Mesenchymal stem cell (in vitro differentiated cells and primary cell): ENCODE measurements at regions not wholly inside any gene's neighbourhood (a gene's known extent, or its start where the extent isn't known, plus 50 kb on each side); places are given as distances from the start of the nearest gene placed in this dataset.

ENCODE experiments used
- DNase-seq: peaks from one replicate; pipeline ENCODE4 v3.0.0-alpha.2; 2013
- H2AFZ ChIP-seq: one replicate; pipeline ENCODE4 v1.6.1; 2013; ENCODE audit warnings: low read depth, mild to moderate bottlenecking, control low read depth, inconsistent platforms, low read length, moderate library complexity
- H2AK5ac ChIP-seq: 2 replicates; pipeline ENCODE4 v1.6.1; 2013; ENCODE audit warnings: low read length, moderate library complexity, mild to moderate bottlenecking, inconsistent platforms; ENCODE audit not compliant: severe bottlenecking
- H2BK120ac ChIP-seq: one replicate; pipeline ENCODE4 v1.6.1; 2013; ENCODE audit warnings: low read depth, mild to moderate bottlenecking, inconsistent platforms, low read length, moderate library complexity
- H2BK12ac ChIP-seq, 2 experiments: one replicate each; pipeline ENCODE4 v1.6.1; 2013; ENCODE audit warnings: inconsistent platforms in 2 of 2, low read length in 2 of 2, mild to moderate bottlenecking in 2 of 2, moderate library complexity in 2 of 2, control low read depth in 1 of 2
- H2BK15ac ChIP-seq: one replicate; pipeline ENCODE4 v1.6.1; 2013; ENCODE audit warnings: mild to moderate bottlenecking, low read depth, inconsistent platforms; ENCODE audit not compliant: poor library complexity, severe bottlenecking
- H2BK5ac ChIP-seq: 2 replicates; pipeline ENCODE4 v1.6.1; 2013; ENCODE audit warnings: low read depth, mild to moderate bottlenecking, low read length, control low read depth, inconsistent platforms; ENCODE audit not compliant: poor library complexity, severe bottlenecking
- H3K14ac ChIP-seq, 2 experiments: one replicate each; pipeline ENCODE4 v1.6.1; 2013; ENCODE audit warnings: inconsistent platforms in 2 of 2, low read length in 2 of 2, control low read depth in 1 of 2, mild to moderate bottlenecking in 1 of 2, moderate library complexity in 1 of 2
- H3K18ac ChIP-seq, 2 experiments: one replicate each; pipeline ENCODE4 v1.6.1; 2013; ENCODE audit warnings: inconsistent platforms in 2 of 2, low read length in 2 of 2, control low read depth in 1 of 2, low read depth in 1 of 2, mild to moderate bottlenecking in 1 of 2
- H3K23ac ChIP-seq, 2 experiments: one replicate each; pipeline ENCODE4 v1.6.1; 2013; ENCODE audit warnings: inconsistent platforms in 2 of 2, low read length in 2 of 2, mild to moderate bottlenecking in 2 of 2, moderate library complexity in 2 of 2, control low read depth in 1 of 2
- H3K27ac ChIP-seq: 2 replicates; pipeline ENCODE4 v1.5.1; 2013; ENCODE audit warnings: mild to moderate bottlenecking, moderate library complexity, low read length, control low read depth, inconsistent platforms; ENCODE audit not compliant: poor library complexity, severe bottlenecking
- H3K27me3 ChIP-seq, 2 experiments: 2 replicates each; pipeline versions ENCODE4 v1.6.1 to v1.7.0; 2013; ENCODE audit warnings: low read length in 2 of 2, mild to moderate bottlenecking in 2 of 2, moderate library complexity in 2 of 2, control low read depth in 1 of 2, inconsistent platforms in 1 of 2; ENCODE audit not compliant: control insufficient read depth in 1 of 2, insufficient read depth in 1 of 2
- H3K36me3 ChIP-seq, 2 experiments: 2 replicates each; pipeline versions ENCODE4 v1.6.1 to v1.7.0; 2013; ENCODE audit warnings: low read length in 2 of 2, control low read depth in 1 of 2, inconsistent platforms in 1 of 2, low read depth in 1 of 2, mild to moderate bottlenecking in 1 of 2; ENCODE audit not compliant: insufficient read depth in 2 of 2, control insufficient read depth in 1 of 2
- H3K4ac ChIP-seq, 2 experiments: one replicate each; pipeline ENCODE4 v1.6.1; 2013; ENCODE audit warnings: inconsistent platforms in 2 of 2, low read length in 2 of 2, mild to moderate bottlenecking in 2 of 2, moderate library complexity in 2 of 2, control low read depth in 1 of 2, low read depth in 1 of 2
- H3K4me1 ChIP-seq: 2 replicates; pipeline ENCODE4 v1.6.1; 2013; ENCODE audit warnings: low read depth, low read length, control low read depth; ENCODE audit not compliant: control insufficient read depth, insufficient read depth
- H3K4me2 ChIP-seq: 2 replicates; pipeline ENCODE4 v1.6.1; 2013; ENCODE audit warnings: low read length, mild to moderate bottlenecking, inconsistent platforms; ENCODE audit not compliant: poor library complexity, severe bottlenecking
- H3K4me3 ChIP-seq, 2 experiments: 2 replicates each; pipeline versions ENCODE4 v1.5.1 to v1.7.0; 2013; ENCODE audit warnings: low read length in 2 of 2, mild to moderate bottlenecking in 2 of 2, control low read depth in 1 of 2, low read depth in 1 of 2; ENCODE audit not compliant: insufficient read depth in 1 of 2
- H3K79me1 ChIP-seq: replicated peaks from 2 replicates; pipeline ENCODE4 v1.6.1; 2013; ENCODE audit warnings: mild to moderate bottlenecking, control low read depth, low read length, inconsistent platforms; ENCODE audit not compliant: poor library complexity, severe bottlenecking
- H3K9ac ChIP-seq: 2 replicates; pipeline ENCODE4 v1.7.0; 2013; ENCODE audit warnings: mild to moderate bottlenecking, low read length, moderate library complexity
- H3K9me3 ChIP-seq: 2 replicates; pipeline ENCODE4 v1.7.0; 2013; ENCODE audit warnings: mild to moderate bottlenecking, low read length; ENCODE audit not compliant: control insufficient read depth
- H4K8ac ChIP-seq: one replicate; pipeline ENCODE4 v1.6.1; 2013; ENCODE audit warnings: inconsistent platforms, mild to moderate bottlenecking, low read length, moderate library complexity
- H4K91ac ChIP-seq: one replicate; pipeline ENCODE4 v1.6.1; 2013; ENCODE audit warnings: mild to moderate bottlenecking, low read length, inconsistent platforms
- WGBS: methylation state at CpG from one replicate; pipeline ENCODE4 v1.1.7; 2013; ENCODE audit warnings: mixed read lengths; 5-methylcytosine and 5-hydroxymethylcytosine counted together

- Histone ChIP-seq H2BK15ac (no peak overlapping the region), H2BK12ac (peak overlapping the region; percentile 33 to 84), H2AFZ (no peak overlapping the region), H3K18ac (peak overlapping the region in 1 of 2 experiments; percentile 42), H3K4me1 (peaks cover 6% of the 10 kb centered on the region), H3K4me2 (no peak overlapping the region), H4K8ac (no peak overlapping the region), H2AK5ac (peak overlapping the region; percentile 14), H3K4me3 (no peak overlapping the region), H2BK5ac (no peak overlapping the region), H4K91ac (peak overlapping the region; percentile 74), H3K79me1 (no peaks in the 10 kb centered on the region), H3K14ac (peak overlapping the region in 1 of 2 experiments; percentile 36), H3K23ac (no peak overlapping the region), H3K9me3 (peaks cover 8% of the 10 kb centered on the region), H3K9ac (no peak overlapping the region), H3K27me3 (no peaks in the 10 kb centered on the region), H3K27ac (no peak overlapping the region), H2BK120ac (no peak overlapping the region), H3K4ac (peak overlapping the region in 1 of 2 experiments; percentile 70), H3K36me3 (peaks cover 0 to 5% of the 10 kb centered on the region in 2 experiments)
- no peak for DNase-seq
- WGBS = 91% methylated on average over 6 of the region's 6 CpGs
Measured at GRCh38 chr1:94641990-94642389, 100.4 kb upstream of the F3 start.

- Histone ChIP-seq H2BK12ac (no peak overlapping the region), H2AFZ (no peak overlapping the region), H3K36me3 (peaks cover 0 to 5% of the 10 kb centered on the region in 2 experiments), H2BK120ac (no peak overlapping the region), H3K18ac (no peak overlapping the region), H3K14ac (no peak overlapping the region), H3K23ac (no peak overlapping the region), H3K4me3 (no peak overlapping the region), H3K4me1 (peaks cover 6% of the 10 kb centered on the region), H4K91ac (no peak overlapping the region), H2BK15ac (no peak overlapping the region), H2BK5ac (no peak overlapping the region), H4K8ac (no peak overlapping the region), H3K27ac (no peak overlapping the region), H3K9ac (no peak overlapping the region), H2AK5ac (no peak overlapping the region), H3K79me1 (no peaks in the 10 kb centered on the region), H3K27me3 (no peaks in the 10 kb centered on the region), H3K9me3 (peaks cover 8% of the 10 kb centered on the region), H3K4me2 (no peak overlapping the region), H3K4ac (no peak overlapping the region)
- 97% methylated on average over 1 of the region's 2 CpGs for WGBS
- DNase-seq = no peak
Measured at GRCh38 chr1:94640125-94640524, 98.6 kb upstream of the F3 start.

- H3K4me3 ChIP-seq = no peak overlapping the region
- H3K27ac ChIP-seq = no peak overlapping the region
- peak overlapping the region in 1 of 2 experiments; percentile 95 for H2BK12ac ChIP-seq
- H4K91ac ChIP-seq = peak overlapping the region; percentile 48
- H3K18ac ChIP-seq = peak overlapping the region; percentile 26 to 79
- peak overlapping the region; percentile 6 for H2AK5ac ChIP-seq
- H3K23ac ChIP-seq = no peak overlapping the region
- peak overlapping the region in 1 of 2 experiments; percentile 4 for H3K14ac ChIP-seq
- H2BK15ac ChIP-seq = no peak overlapping the region
- H3K79me1 ChIP-seq = no peaks in the 10 kb centered on the region
- H3K4me2 ChIP-seq = no peak overlapping the region
- no peak overlapping the region for H2BK5ac ChIP-seq
- peak overlapping the region; percentile 13 to 65 for H3K4ac ChIP-seq
- H4K8ac ChIP-seq = peak overlapping the region; percentile 59
- H3K36me3 ChIP-seq = peaks cover 0 to 5% of the 10 kb centered on the region in 2 experiments
- no peaks in the 10 kb centered on the region for H3K27me3 ChIP-seq
- H3K4me1 ChIP-seq = peaks cover 8% of the 10 kb centered on the region
- H2BK120ac ChIP-seq = peak overlapping the region; percentile 9
- WGBS = 85% methylated on average over 3 of the region's 3 CpGs
- H3K9ac ChIP-seq = no peak overlapping the region
- H2AFZ ChIP-seq = no peak overlapping the region
- no peak for DNase-seq
- peaks cover 8% of the 10 kb centered on the region for H3K9me3 ChIP-seq
Measured at GRCh38 chr1:94637121-94637520, 95.6 kb upstream of the F3 start.

- H3K27ac ChIP-seq = no peak overlapping the region
- no peaks in the 10 kb centered on the region for H3K27me3 ChIP-seq
- WGBS = 96% methylated on average over 1 of the region's 3 CpGs
Measured at GRCh38 chr1:94636624-94637023, 95.1 kb upstream of the F3 start.

More at GRCh38 chr1:94636624-94637023, 95.1 kb upstream of the F3 start:
- H4K8ac ChIP-seq = no peak overlapping the region
- no peak overlapping the region for H3K4me3 ChIP-seq
- no peak overlapping the region for H2BK12ac ChIP-seq
- peak; percentile 58 for DNase-seq
- H3K4me2 ChIP-seq = no peak overlapping the region
- H3K79me1 ChIP-seq = no peaks in the 10 kb centered on the region
- no peak overlapping the region for H2AFZ ChIP-seq
- peaks cover 5% of the 10 kb centered on the region for H3K4me1 ChIP-seq
- peaks cover 10% of the 10 kb centered on the region for H3K9me3 ChIP-seq
- H2BK5ac ChIP-seq = no peak overlapping the region
- no peak overlapping the region for H2BK15ac ChIP-seq
- H3K36me3 ChIP-seq = peaks cover 0 to 2% of the 10 kb centered on the region in 2 experiments
- no peak overlapping the region for H3K18ac ChIP-seq
- H3K23ac ChIP-seq = no peak overlapping the region
- no peak overlapping the region for H3K4ac ChIP-seq
- H3K9ac ChIP-seq = no peak overlapping the region
- no peak overlapping the region for H3K14ac ChIP-seq
- H2AK5ac ChIP-seq = no peak overlapping the region
- peak overlapping the region; percentile 32 for H4K91ac ChIP-seq
- H2BK120ac ChIP-seq = no peak overlapping the region
